Endometrium (tissue), 2 donors: ENCODE measurements at regions not wholly inside any gene's neighbourhood (a gene's known extent, or its start where the extent isn't known, plus 50 kb on each side); places are given as distances from the start of the nearest gene placed in this dataset.
"Not testable (repeated sequence)": the region's sequence is repeated elsewhere in the genome, so short reads cannot be mapped to it uniquely, and the experiment has no call there.

Experiments
- FAIRE-seq: peaks from 2 replicates; lab custom pipeline; 2012; peaks lifted over from hg19 to GRCh38; lab: Jason Lieb, UNC
- donor health status: control.
- donor health status: control.

GRCh38 chr12:115810122-115810901 lies 467.2 kb downstream of the MED13L start:
- no peak for FAIRE-seq

GRCh38 chr12:115806000-115806399 lies 471.5 kb downstream of the MED13L start:
- FAIRE-seq, result no peak

GRCh38 chr12:115802767-115803166 lies 474.7 kb downstream of the MED13L start:
- no peak for FAIRE-seq

GRCh38 chr12:115801871-115802270 lies 475.6 kb downstream of the MED13L start:
- no peak for FAIRE-seq

GRCh38 chr12:115799610-115800009 lies 477.9 kb downstream of the MED13L start:
- FAIRE-seq, result no peak

GRCh38 chr12:115798309-115798917 lies 479.1 kb downstream of the MED13L start:
- FAIRE-seq, result no peak

- FAIRE-seq, result no peak
Observed at GRCh38 chr12:115794659-115795081, 482.8 kb downstream of the MED13L start.

- no peak for FAIRE-seq
Observed at GRCh38 chr12:115791331-115791730, 486.2 kb downstream of the MED13L start.

GRCh38 chr12:115790526-115790925 lies 487.0 kb downstream of the MED13L start:
- no peak for FAIRE-seq

- not testable (repeated sequence) for FAIRE-seq
Observed at GRCh38 chr12:115786490-115786889, 491.0 kb downstream of the MED13L start.

GRCh38 chr12:115785548-115785947 lies 491.9 kb downstream of the MED13L start:
- FAIRE-seq, result no peak

- no peak for FAIRE-seq
Observed at GRCh38 chr12:115776399-115776798, 501.1 kb downstream of the MED13L start.

GRCh38 chr12:115774148-115774895 lies 503.2 kb downstream of the MED13L start:
- FAIRE-seq, result no peak

GRCh38 chr12:115771601-115772000 lies 505.9 kb downstream of the MED13L start:
- no peak for FAIRE-seq

GRCh38 chr12:115771065-115771464 lies 506.4 kb downstream of the MED13L start:
- FAIRE-seq, result no peak

- FAIRE-seq, result no peak
Observed at GRCh38 chr12:115770643-115771042, 506.9 kb downstream of the MED13L start.

- FAIRE-seq, result no peak
Observed at GRCh38 chr12:115767916-115768315, 509.6 kb downstream of the MED13L start.

GRCh38 chr12:115763982-115764621 lies 513.4 kb downstream of the MED13L start:
- no peak for FAIRE-seq

- no peak for FAIRE-seq
Observed at GRCh38 chr12:115763376-115763775, 514.1 kb downstream of the MED13L start.

- no peak for FAIRE-seq
Observed at GRCh38 chr12:115762936-115763335, 514.6 kb downstream of the MED13L start.

- FAIRE-seq, result no peak
Observed at GRCh38 chr12:115761784-115762183, 515.7 kb downstream of the MED13L start.

- FAIRE-seq, result no peak
Observed at GRCh38 chr12:115760231-115760630, 517.3 kb downstream of the MED13L start.
